Neuron (in vitro differentiated cells): ENCODE measurements at regions not wholly inside any gene's neighbourhood (a gene's known extent, or its start where the extent isn't known, plus 50 kb on each side); places are given as distances from the start of the nearest gene placed in this dataset.

ENCODE experiments used
- H2AFZ ChIP-seq: one replicate; pipeline ENCODE4 v1.6.1; 2013; ENCODE audit warnings: low read depth, mild to moderate bottlenecking, inconsistent platforms, low read length, moderate library complexity
- H3K27me3 ChIP-seq: one replicate; pipeline ENCODE4 v1.6.1; 2013; ENCODE audit warnings: low read length; ENCODE audit not compliant: insufficient read depth
- H3K36me3 ChIP-seq: one replicate; pipeline ENCODE4 v1.6.1; 2013; ENCODE audit warnings: low read length; ENCODE audit not compliant: insufficient read depth
- H3K4me1 ChIP-seq: one replicate; pipeline ENCODE4 v1.6.1; 2013; ENCODE audit warnings: low read length; ENCODE audit not compliant: insufficient read depth
- H3K4me3 ChIP-seq: 2 replicates; pipeline ENCODE4 v1.5.1; 2013; ENCODE audit warnings: mild to moderate bottlenecking, low read length, moderate library complexity
- H3K9me3 ChIP-seq: one replicate; pipeline ENCODE4 v1.6.1; 2013; ENCODE audit warnings: low read length

- H3K9me3 ChIP-seq, result no peaks in the 10 kb centered on the region
- peaks cover 7% of the 10 kb centered on the region for H3K27me3 ChIP-seq
- H3K36me3 ChIP-seq, result no peaks in the 10 kb centered on the region
- H2AFZ ChIP-seq, result no peak overlapping the region
- no peaks in the 10 kb centered on the region for H3K4me1 ChIP-seq
- no peak overlapping the region for H3K4me3 ChIP-seq
Observed at GRCh38 chr13:111517641-111518010, 197.2 kb downstream of the TEX29 start.

DNA sequence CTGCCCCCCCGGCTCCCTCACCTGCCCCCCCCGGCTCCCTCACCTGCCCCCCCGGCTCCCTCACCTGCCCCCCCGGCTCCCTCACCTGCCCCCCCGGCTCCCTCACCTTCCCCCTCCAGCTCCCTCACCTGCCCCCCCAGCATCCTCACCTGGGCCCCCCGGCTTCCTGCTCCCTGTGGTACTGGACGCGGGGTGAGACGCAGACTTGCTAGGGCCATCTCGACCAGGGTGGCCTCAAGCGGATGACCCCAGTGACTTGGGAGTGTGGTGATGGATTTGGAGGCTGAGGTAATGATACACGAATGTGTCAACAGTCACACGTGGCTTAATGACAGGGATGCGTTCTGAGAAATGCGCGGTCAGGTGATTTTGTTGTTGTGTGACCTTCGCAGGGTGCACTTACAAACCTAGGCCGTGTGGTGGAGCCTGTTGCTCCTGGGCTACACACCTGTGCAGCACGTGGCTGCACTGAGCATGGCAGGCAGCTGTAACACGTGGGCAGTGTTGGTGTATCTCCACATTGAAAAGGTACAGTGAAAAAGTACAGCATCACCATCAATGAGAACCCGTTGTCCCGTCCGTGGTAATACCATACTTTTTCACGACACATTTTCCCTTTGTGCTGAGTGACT lies 197.8 kb downstream of the TEX29 start:
- H3K4me3 ChIP-seq, result no peak overlapping the region
- H3K4me1 ChIP-seq, result no peaks in the 10 kb centered on the region
- H2AFZ ChIP-seq, result no peak overlapping the region
- H3K9me3 ChIP-seq, result no peaks in the 10 kb centered on the region
- peaks cover 7% of the 10 kb centered on the region for H3K27me3 ChIP-seq
- H3K36me3 ChIP-seq, result no peaks in the 10 kb centered on the region

GRCh38 chr13:111519041-111519440 lies 198.6 kb downstream of the TEX29 start:
- Histone ChIP-seq H2AFZ (no peak overlapping the region), H3K4me1 (no peaks in the 10 kb centered on the region), H3K9me3 (no peaks in the 10 kb centered on the region), H3K4me3 (no peak overlapping the region), H3K27me3 (peaks cover 7% of the 10 kb centered on the region), H3K36me3 (no peaks in the 10 kb centered on the region)

GRCh38 chr13:111519490-111520170 lies 199.2 kb downstream of the TEX29 start:
- Histone ChIP-seq H3K36me3 (no peaks in the 10 kb centered on the region), H3K4me3 (no peak overlapping the region), H3K27me3 (peaks cover 9% of the 10 kb centered on the region), H2AFZ (no peak overlapping the region), H3K9me3 (no peaks in the 10 kb centered on the region), H3K4me1 (no peaks in the 10 kb centered on the region)

GRCh38 chr13:111521030-111521429 lies 200.6 kb downstream of the TEX29 start:
- H3K27me3 ChIP-seq, result peaks cover 6% of the 10 kb centered on the region
- no peak overlapping the region for H3K4me3 ChIP-seq
- no peaks in the 10 kb centered on the region for H3K4me1 ChIP-seq
- no peaks in the 10 kb centered on the region for H3K9me3 ChIP-seq
- H3K36me3 ChIP-seq, result no peaks in the 10 kb centered on the region
- no peak overlapping the region for H2AFZ ChIP-seq

DNA sequence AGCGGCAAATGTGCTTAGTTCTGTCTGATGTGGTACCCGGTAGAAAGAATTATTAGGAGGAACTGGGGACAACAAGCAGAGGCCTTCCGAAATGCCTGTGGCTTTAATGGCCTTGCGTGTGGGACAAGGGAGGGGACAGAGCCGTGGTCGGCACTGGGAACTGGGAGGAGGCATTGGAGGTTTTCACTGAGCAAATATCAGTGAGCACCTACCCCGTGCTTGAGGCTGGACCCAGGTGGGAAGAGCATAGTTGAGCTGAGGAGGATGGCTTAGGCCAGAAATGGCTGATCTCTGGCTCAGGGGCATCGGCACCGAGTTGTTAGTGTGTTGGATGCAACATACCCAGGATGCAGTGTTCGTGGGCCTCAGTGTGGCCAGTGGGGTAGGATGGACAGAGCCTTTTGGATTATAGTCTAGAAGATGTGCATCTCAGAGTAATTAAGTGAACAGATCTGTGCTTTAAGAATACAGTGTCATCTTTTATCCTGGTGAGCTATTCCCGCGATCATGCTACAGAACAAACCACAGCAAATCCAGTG lies 201.3 kb downstream of the TEX29 start:
- Histone ChIP-seq H3K4me1 (no peaks in the 10 kb centered on the region), H3K27me3 (peaks cover 8% of the 10 kb centered on the region), H2AFZ (no peak overlapping the region), H3K4me3 (no peak overlapping the region), H3K36me3 (no peaks in the 10 kb centered on the region), H3K9me3 (no peaks in the 10 kb centered on the region)

- H3K27me3 ChIP-seq, result peaks cover 8% of the 10 kb centered on the region
- no peak overlapping the region for H3K4me3 ChIP-seq
- H3K36me3 ChIP-seq, result no peaks in the 10 kb centered on the region
- no peak overlapping the region for H2AFZ ChIP-seq
- H3K4me1 ChIP-seq, result peaks cover 10% of the 10 kb centered on the region
- H3K9me3 ChIP-seq, result no peaks in the 10 kb centered on the region
Observed at GRCh38 chr13:111525320-111526118, 205.1 kb downstream of the TEX29 start.

DNA sequence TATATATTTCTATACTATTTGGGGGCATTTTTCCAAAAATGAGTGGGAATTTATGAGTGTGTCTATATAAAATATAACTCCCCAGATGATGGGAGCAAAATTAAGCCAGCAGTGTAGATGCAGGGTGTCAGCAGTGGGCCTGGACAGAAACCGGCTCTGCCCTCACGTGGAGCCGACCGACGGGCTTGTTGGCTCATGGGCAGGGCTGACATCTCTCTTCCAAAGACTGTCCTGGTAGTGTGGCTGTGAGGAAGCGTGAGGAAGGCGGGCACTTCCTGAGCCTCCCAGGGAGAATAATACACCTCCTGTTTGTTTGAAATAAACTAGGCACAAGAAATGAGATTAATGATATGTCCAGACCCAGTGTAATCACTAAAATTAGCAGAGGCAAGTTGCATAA lies 206.5 kb downstream of the TEX29 start:
- Histone ChIP-seq H3K27me3 (peaks cover 4% of the 10 kb centered on the region), H3K4me1 (peaks cover 17% of the 10 kb centered on the region), H2AFZ (no peak overlapping the region), H3K9me3 (no peaks in the 10 kb centered on the region), H3K36me3 (no peaks in the 10 kb centered on the region), H3K4me3 (no peak overlapping the region)

DNA sequence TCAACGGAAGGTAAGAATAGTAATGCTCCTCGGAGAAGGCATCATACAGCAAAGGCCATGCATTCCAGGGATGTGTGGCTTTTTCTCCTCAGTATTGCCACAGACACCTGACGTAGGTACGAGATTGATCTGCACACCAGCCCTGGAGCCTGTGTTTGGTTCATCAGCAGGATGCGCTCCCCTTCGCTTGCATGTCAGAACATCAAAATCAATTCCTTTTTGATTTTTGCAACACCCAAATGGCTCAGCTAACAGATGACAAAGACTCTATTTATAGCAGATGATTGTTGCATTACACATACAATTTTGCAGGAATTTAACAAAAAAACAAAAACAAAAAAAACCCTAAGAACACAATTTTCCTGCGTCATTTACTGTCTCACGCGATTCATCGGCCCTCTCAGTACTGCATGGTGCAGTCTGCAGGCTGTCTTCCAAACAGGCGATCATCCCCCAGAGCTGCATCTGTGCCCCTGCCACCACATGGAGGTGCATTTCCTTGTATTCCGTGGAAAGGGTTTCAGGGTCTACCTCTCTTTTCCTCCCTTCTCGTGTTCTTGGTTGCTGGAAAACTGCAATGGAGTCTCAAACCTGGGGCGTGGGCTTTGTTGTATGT lies 207.3 kb downstream of the TEX29 start:
- Histone ChIP-seq H3K9me3 (no peaks in the 10 kb centered on the region), H3K4me3 (no peak overlapping the region), H3K36me3 (no peaks in the 10 kb centered on the region), H2AFZ (no peak overlapping the region), H3K4me1 (peaks cover 25% of the 10 kb centered on the region), H3K27me3 (peaks cover 4% of the 10 kb centered on the region)

GRCh38 chr13:111528513-111528912 lies 208.1 kb downstream of the TEX29 start:
- H3K9me3 ChIP-seq, result no peaks in the 10 kb centered on the region
- H2AFZ ChIP-seq, result no peak overlapping the region
- no peaks in the 10 kb centered on the region for H3K36me3 ChIP-seq
- H3K4me1 ChIP-seq, result peaks cover 33% of the 10 kb centered on the region
- peaks cover 4% of the 10 kb centered on the region for H3K27me3 ChIP-seq
- H3K4me3 ChIP-seq, result no peak overlapping the region

DNA sequence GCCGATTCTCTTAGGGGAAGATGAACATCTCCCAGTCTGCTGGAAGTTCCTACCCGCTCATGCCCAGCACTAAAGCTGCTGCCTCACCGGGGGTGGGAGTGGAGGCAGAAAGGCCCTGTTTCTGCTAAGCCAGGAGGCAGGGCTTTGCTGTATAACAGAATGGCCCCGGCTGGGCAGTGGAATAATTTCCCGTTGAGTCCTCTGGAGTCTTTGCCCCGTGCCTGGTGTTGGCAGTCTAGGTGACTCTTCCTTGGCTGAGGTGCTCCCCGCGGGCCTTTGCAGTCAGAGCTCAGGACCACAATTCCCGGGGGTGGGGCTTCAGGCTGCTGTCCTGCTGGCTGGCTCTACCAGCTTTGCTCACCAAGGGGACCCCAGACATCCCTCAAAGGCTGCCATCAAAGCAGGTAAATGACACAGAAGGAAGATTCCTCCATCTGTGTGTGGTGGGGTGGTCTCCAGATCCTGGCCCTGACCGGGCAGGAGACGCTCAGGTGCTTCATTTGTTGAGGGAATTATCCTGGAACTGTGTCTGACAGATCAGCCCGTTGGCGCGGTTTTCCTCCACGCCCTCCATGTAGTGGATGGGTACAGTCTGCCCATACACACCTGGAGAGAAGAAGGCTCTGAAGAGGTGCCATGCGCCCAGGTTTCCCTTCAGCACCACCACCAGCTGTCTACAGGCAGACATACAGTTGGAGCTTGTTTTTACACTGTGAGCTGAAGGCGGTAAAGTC lies 209.9 kb downstream of the TEX29 start:
- peaks cover 50% of the 10 kb centered on the region for H3K4me1 ChIP-seq
- no peak overlapping the region for H3K4me3 ChIP-seq
- peak overlapping the region; percentile 13 for H2AFZ ChIP-seq
- H3K27me3 ChIP-seq, result peaks cover 2% of the 10 kb centered on the region
- H3K36me3 ChIP-seq, result no peaks in the 10 kb centered on the region
- no peaks in the 10 kb centered on the region for H3K9me3 ChIP-seq

GRCh38 chr13:111531505-111531904 lies 211.1 kb downstream of the TEX29 start:
- H2AFZ ChIP-seq, result no peak overlapping the region
- peaks cover 56% of the 10 kb centered on the region for H3K4me1 ChIP-seq
- no peaks in the 10 kb centered on the region for H3K9me3 ChIP-seq
- H3K36me3 ChIP-seq, result no peaks in the 10 kb centered on the region
- no peaks in the 10 kb centered on the region for H3K27me3 ChIP-seq
- no peak overlapping the region for H3K4me3 ChIP-seq
